DND-41 (cell line): ENCODE measurements at regions not wholly inside any gene's neighbourhood (a gene's known extent, or its start where the extent isn't known, plus 50 kb on each side); places are given as distances from the start of the nearest gene placed in this dataset.

Experiments used
- ATAC-seq: fragments of 200-7000 bp; cut with Tn5 transposase; 3 replicates; pipeline ENCODE4 v1.9.1; 2021; ENCODE audit warnings: low read depth; ENCODE audit not compliant: insufficient read depth
- DNase-seq: peaks from one replicate; pipeline ENCODE4 v3.0.0-alpha.2; 2020
- H2AFZ ChIP-seq: 2 replicates; pipeline ENCODE4 v1.6.0; 2012; ENCODE audit warnings: low read depth, low read length
- H3K27ac ChIP-seq: 2 replicates; pipeline ENCODE4 v1.5.1; 2012; ENCODE audit warnings: low read length, inconsistent platforms
- H3K27me3 ChIP-seq: fragments of 200-600 bp; sonication (generic); 2 replicates; pipeline ENCODE4 v1.6.0; 2012; ENCODE audit warnings: low read length, mild to moderate bottlenecking, inconsistent platforms; ENCODE audit not compliant: insufficient read depth, poor library complexity
- H3K36me3 ChIP-seq: 2 replicates; pipeline ENCODE4 v1.5.1; 2012; ENCODE audit warnings: low read length, inconsistent platforms; ENCODE audit not compliant: insufficient read depth
- H3K4me1 ChIP-seq: 2 replicates; pipeline ENCODE4 v1.5.1; 2012; ENCODE audit warnings: mild to moderate bottlenecking, low read length; ENCODE audit not compliant: insufficient read depth
- H3K4me2 ChIP-seq: 2 replicates; pipeline ENCODE4 v1.6.0; 2012; ENCODE audit warnings: mild to moderate bottlenecking, moderate library complexity, low read length, inconsistent platforms; ENCODE audit not compliant: insufficient read depth
- H3K4me3 ChIP-seq, 2 experiments: fragments of 200-600 bp in 1 of 2; shearing (Covaris generic) in 1 of 2; 2 replicates each; pipeline ENCODE4 v1.5.1; 2012 to 2016; ENCODE audit warnings: inconsistent platforms in 2 of 2, low read length in 2 of 2, mild to moderate bottlenecking in 2 of 2, low read depth in 1 of 2, moderate library complexity in 1 of 2
- H3K79me2 ChIP-seq: 2 replicates; pipeline ENCODE4 v1.6.0; 2012; ENCODE audit warnings: low read length, inconsistent platforms; ENCODE audit not compliant: insufficient read depth
- H3K9ac ChIP-seq: 2 replicates; pipeline ENCODE4 v1.6.0; 2012; ENCODE audit warnings: low read depth, mild to moderate bottlenecking, inconsistent platforms, low read length, moderate library complexity
- H3K9me3 ChIP-seq: 2 replicates; pipeline ENCODE4 v1.5.1; 2012; ENCODE audit warnings: low read length, moderate library complexity, mild to moderate bottlenecking, inconsistent platforms; ENCODE audit not compliant: insufficient read depth, severe bottlenecking
- H4K20me1 ChIP-seq: 2 replicates; pipeline ENCODE4 v1.6.0; 2012; ENCODE audit warnings: low read length; ENCODE audit not compliant: insufficient read depth
- CTCF ChIP-seq: IDR thresholded peaks from 2 replicates; pipeline ENCODE4 v1.5.1; 2012; ENCODE audit warnings: borderline replicate concordance, low read length, moderate library complexity, mild to moderate bottlenecking; ENCODE audit not compliant: poor library complexity, severe bottlenecking; ENCODE audit errors: extremely low read depth
- EZH2 ChIP-seq: IDR thresholded peaks from 3 replicates; pipeline ENCODE4 v1.6.1; 2012; ENCODE audit warnings: borderline replicate concordance, low read depth, mild to moderate bottlenecking, moderate library complexity, low read length, inconsistent platforms; ENCODE audit not compliant: severe bottlenecking

- H3K79me2 ChIP-seq = no peaks in the 10 kb centered on the region
- TF ChIP-seq CTCF (no peak), EZH2 (no peak)
- no peak overlapping the region for H2AFZ ChIP-seq
- no peaks in the 10 kb centered on the region for H3K9me3 ChIP-seq
- H3K27me3 ChIP-seq = peaks cover 15% of the 10 kb centered on the region
- peaks cover 7% of the 10 kb centered on the region; the same call in 1 of the 2 replicates for H4K20me1 ChIP-seq
- no peak overlapping the region for H3K4me2 ChIP-seq
- no peak overlapping the region for H3K9ac ChIP-seq
- H3K36me3 ChIP-seq = no peaks in the 10 kb centered on the region
- ATAC-seq (no peak), DNase-seq (no peak)
- H3K4me1 ChIP-seq = peaks cover 27% of the 10 kb centered on the region
- no peak overlapping the region for H3K4me3 ChIP-seq
- no peak overlapping the region for H3K27ac ChIP-seq
These were observed 126.7 kb downstream of the C9orf50 start for GRCh38 chr9:129494113-129494789.

- H4K20me1 ChIP-seq = peaks cover 7% of the 10 kb centered on the region; the same call in 1 of the 2 replicates
- no peaks in the 10 kb centered on the region for H3K79me2 ChIP-seq
- TF ChIP-seq EZH2 = no peak
- no peak for TF ChIP-seq CTCF
- H2AFZ ChIP-seq = no peak overlapping the region
- DNase-seq = no peak
- H3K9me3 ChIP-seq = no peaks in the 10 kb centered on the region
- no peak overlapping the region for H3K27ac ChIP-seq
- H3K4me2 ChIP-seq = no peak overlapping the region
- no peak overlapping the region for H3K9ac ChIP-seq
- no peaks in the 10 kb centered on the region for H3K36me3 ChIP-seq
- no peak overlapping the region for H3K4me3 ChIP-seq
- H3K27me3 ChIP-seq = peaks cover 16% of the 10 kb centered on the region
- H3K4me1 ChIP-seq = peaks cover 32% of the 10 kb centered on the region
- no peak for ATAC-seq
These were observed 127.2 kb downstream of the C9orf50 start for GRCh38 chr9:129493706-129494047.

GRCh38 chr9:129493002-129493705, 127.7 kb downstream of the C9orf50 start:
- no peak for ATAC-seq
- Histone ChIP-seq H3K4me1 (peaks cover 35% of the 10 kb centered on the region), H3K9me3 (no peaks in the 10 kb centered on the region), H2AFZ (no peak overlapping the region), H3K27ac (no peak overlapping the region), H3K79me2 (no peaks in the 10 kb centered on the region), H4K20me1 (peaks cover 7% of the 10 kb centered on the region; the same call in 1 of the 2 replicates), H3K27me3 (peaks cover 18% of the 10 kb centered on the region), H3K4me2 (no peak overlapping the region), H3K9ac (no peak overlapping the region), H3K36me3 (no peaks in the 10 kb centered on the region), H3K4me3 (no peak overlapping the region)
- no peak for DNase-seq
- TF ChIP-seq CTCF = no peak
- no peak for TF ChIP-seq EZH2
